HG03064 (cell line): ENCODE measurements at regions not wholly inside any gene's neighbourhood (a gene's known extent, or its start where the extent isn't known, plus 50 kb on each side); places are given as distances from the start of the nearest gene placed in this dataset.

ENCODE experiments used
- ATAC-seq: cut with Tn5 transposase; IDR thresholded peaks from one replicate; pipeline ENCODE4 v1.9.1; 2021; ENCODE audit warnings: low read depth; ENCODE audit not compliant: unreplicated experiment

GRCh38 chr2:41610501-41611190 lies 437.2 kb upstream of the PKDCC start:
- no peak for ATAC-seq

- ATAC-seq, result no peak
These were observed 429.1 kb upstream of the PKDCC start for GRCh38 chr2:41618754-41619153.

GRCh38 chr2:41621095-41621494 lies 426.7 kb upstream of the PKDCC start:
- ATAC-seq, result no peak

- no peak for ATAC-seq
These were observed 426.3 kb upstream of the PKDCC start for GRCh38 chr2:41621563-41621962.

GRCh38 chr2:41622301-41622700 lies 425.5 kb upstream of the PKDCC start:
- no peak for ATAC-seq

GRCh38 chr2:41626936-41627335 lies 420.9 kb upstream of the PKDCC start:
- ATAC-seq, result no peak

GRCh38 chr2:41634686-41635085 lies 413.1 kb upstream of the PKDCC start:
- no peak for ATAC-seq

GRCh38 chr2:41644936-41645335 lies 402.9 kb upstream of the PKDCC start:
- no peak for ATAC-seq

- no peak for ATAC-seq
These were observed 400.3 kb upstream of the PKDCC start for GRCh38 chr2:41647468-41648050.

- no peak for ATAC-seq
These were observed 390.6 kb upstream of the PKDCC start for GRCh38 chr2:41657226-41657625.

GRCh38 chr2:41659758-41660157 lies 388.1 kb upstream of the PKDCC start:
- no peak for ATAC-seq

GRCh38 chr2:41662461-41662860 lies 385.4 kb upstream of the PKDCC start:
- ATAC-seq, result no peak

- ATAC-seq, result no peak
These were observed 384.8 kb upstream of the PKDCC start for GRCh38 chr2:41663056-41663455.

- no peak for ATAC-seq
These were observed 379.3 kb upstream of the PKDCC start for GRCh38 chr2:41668529-41668928.

- ATAC-seq, result no peak
These were observed 369.2 kb upstream of the PKDCC start for GRCh38 chr2:41678639-41679038.

- no peak for ATAC-seq
These were observed 361.7 kb upstream of the PKDCC start for GRCh38 chr2:41686156-41686555.

- no peak for ATAC-seq
These were observed 356.3 kb upstream of the PKDCC start for GRCh38 chr2:41691561-41691960.

- ATAC-seq, result no peak
These were observed 353.2 kb upstream of the PKDCC start for GRCh38 chr2:41694536-41695049.

- ATAC-seq, result no peak
These were observed 352.4 kb upstream of the PKDCC start for GRCh38 chr2:41695198-41696113.

GRCh38 chr2:41697389-41697788 lies 350.4 kb upstream of the PKDCC start:
- ATAC-seq, result no peak

GRCh38 chr2:41698678-41699422 lies 349.0 kb upstream of the PKDCC start:
- no peak for ATAC-seq
